HCT116 (cell line): ENCODE measurements at regions not wholly inside any gene's neighbourhood (a gene's known extent, or its start where the extent isn't known, plus 50 kb on each side); places are given as distances from the start of the nearest gene placed in this dataset.

Experiments
- ATAC-seq: fragments of 200-7000 bp; cut with Tn5 transposase; 2 replicates; pipeline ENCODE4 v1.9.1; 2020; ENCODE audit warnings: mild to moderate bottlenecking, moderate library complexity
- BruUV-seq: library from RNA; stranded (reverse); fragments of 400-500 nt; replicated peaks from 2 replicates; lab custom pipeline; 2021; lab: Mats Ljungman, UMichigan
- CTCF ChIA-PET: fragments of 300-600 bp; sonication (Branson Sonifier 250); formaldehyde crosslinking; loops from one replicate; lab custom pipeline; 2021; ENCODE audit warnings: antibody characterized with exemption; lab: Charles Lee
- POLR2A ChIA-PET: fragments of 300-600, 350-600 bp; sonication (Branson Sonifier 250); formaldehyde crosslinking; loops from one replicate; lab custom pipeline; 2021; ENCODE audit warnings: antibody characterized with exemption; lab: Charles Lee
- RAD21 ChIA-PET, 2 experiments: fragments of 300-600 bp; sonication (Branson Sonifier 250); formaldehyde crosslinking; loops; one replicate each; lab custom pipeline; 2023; ENCODE audit warnings: low total read pairs in 2 of 2; ENCODE audit not compliant: uncharacterized antibody in 2 of 2, unreplicated experiment in 2 of 2, low non-redundant PET in 1 of 2; lab: Charles Lee
- DNase-seq: peaks from one replicate; pipeline ENCODE4 v3.0.0-alpha.2; 2010; ENCODE audit warnings: low read depth, low spot score
- H2AFZ ChIP-seq: fragments of 200-600 bp; shearing (Covaris generic), sonication (generic); 2 replicates; pipeline ENCODE4 v1.6.1; 2017; ENCODE audit warnings: low read depth, mixed run types, mixed read lengths, antibody characterized with exemption, low read length; ENCODE audit not compliant: poor library complexity, severe bottlenecking
- H3K27ac ChIP-seq: 2 replicates; pipeline ENCODE4 v1.5.1; 2012; ENCODE audit warnings: low read depth, low read length
- H3K27me3 ChIP-seq: fragments of 200-600 bp; sonication (generic); 2 replicates; pipeline ENCODE4 v1.6.1; 2016; ENCODE audit warnings: mixed run types, low read length, mixed read lengths; ENCODE audit not compliant: insufficient read depth
- H3K36me3 ChIP-seq, 2 experiments: fragments of 200-500 bp in 1 of 2; fragments of 200-600 bp in 1 of 2; sonication (Bioruptor generic) in 1 of 2; sonication (generic) in 1 of 2; 2 replicates each; pipeline versions ENCODE4 v1.5.1 to v1.6.1; 2014 to 2016; ENCODE audit warnings: low read length in 2 of 2, inconsistent platforms in 1 of 2, mixed read lengths in 1 of 2, mixed run types in 1 of 2; ENCODE audit not compliant: insufficient read depth in 2 of 2, control insufficient read depth in 1 of 2
- H3K4me1 ChIP-seq, 2 experiments: fragments of 200-600 bp in 1 of 2; sonication (generic) in 1 of 2; 2 replicates each; pipeline versions ENCODE4 v1.5.1 to v1.6.1; 2012 to 2017; ENCODE audit warnings: low read length in 2 of 2, inconsistent platforms in 1 of 2, mild to moderate bottlenecking in 1 of 2, mixed read lengths in 1 of 2, mixed run types in 1 of 2, moderate library complexity in 1 of 2; ENCODE audit not compliant: insufficient read depth in 2 of 2, control insufficient read depth in 1 of 2
- H3K4me2 ChIP-seq: fragments of 200-600 bp; sonication (generic); 2 replicates; pipeline ENCODE4 v1.6.1; 2017; ENCODE audit warnings: mixed run types, low read length, mixed read lengths
- H3K4me3 ChIP-seq, 2 experiments: fragments of 200-600 bp in 1 of 2; sonication (generic) in 1 of 2; replicated peaks in 1 of 2; 2 replicates each; pipeline ENCODE4 v1.5.1; 2011 to 2016; ENCODE audit warnings: low read length in 2 of 2, control low read depth in 1 of 2, low read depth in 1 of 2, mild to moderate bottlenecking in 1 of 2, mixed read lengths in 1 of 2, mixed run types in 1 of 2
- H3K79me2 ChIP-seq: fragments of 200-600 bp; sonication (generic); 2 replicates; pipeline ENCODE4 v1.6.1; 2017; ENCODE audit warnings: mild to moderate bottlenecking, mixed run types, low read length, moderate library complexity, mixed read lengths; ENCODE audit not compliant: insufficient read depth
- H3K9ac ChIP-seq: fragments of 200-600 bp; sonication (generic); 2 replicates; pipeline ENCODE4 v1.6.1; 2016; ENCODE audit warnings: low read length, mixed read lengths
- H3K9me2 ChIP-seq: fragments of 200-600 bp; sonication (generic), shearing (Covaris generic); 2 replicates; pipeline ENCODE4 v1.6.1; 2017; ENCODE audit warnings: mixed run types, mild to moderate bottlenecking, moderate library complexity; ENCODE audit not compliant: insufficient read depth
- H3K9me3 ChIP-seq, 2 experiments: fragments of 200-500 bp in 1 of 2; fragments of 200-600 bp in 1 of 2; sonication (Bioruptor generic) in 1 of 2; sonication (generic) in 1 of 2; 2 replicates each; pipeline ENCODE4 v1.6.1; 2014 to 2017; ENCODE audit warnings: low read length in 2 of 2, mixed read lengths in 2 of 2, inconsistent platforms in 1 of 2, low read depth in 1 of 2, mild to moderate bottlenecking in 1 of 2, mixed run types in 1 of 2, moderate library complexity in 1 of 2; ENCODE audit not compliant: control insufficient read depth in 1 of 2, insufficient read depth in 1 of 2
- H4K20me1 ChIP-seq: fragments of 200-600 bp; sonication (generic), shearing (Covaris generic); 2 replicates; pipeline ENCODE4 v1.6.1; 2017; ENCODE audit warnings: mixed run types, mild to moderate bottlenecking, moderate library complexity; ENCODE audit not compliant: insufficient read depth
- ATF3 ChIP-seq: IDR thresholded peaks from 2 replicates; pipeline ENCODE4 v1.6.1; 2012
- CBX3 ChIP-seq: IDR thresholded peaks from 2 replicates; pipeline ENCODE4 v1.6.1; 2012; ENCODE audit warnings: low read depth
- EGR1 ChIP-seq: IDR thresholded peaks from 2 replicates; pipeline ENCODE4 v1.6.1; 2012; ENCODE audit warnings: low read depth
- ELF1 ChIP-seq: IDR thresholded peaks from 2 replicates; pipeline ENCODE4 v1.6.1; 2012; ENCODE audit warnings: low read depth, borderline replicate concordance
- EZH2 ChIP-seq: fragments of 200-600 bp; sonication (generic); IDR thresholded peaks from 2 replicates; pipeline ENCODE4 v1.6.1; 2017; ENCODE audit warnings: antibody characterized with exemption, mixed run types
- FOSL1 ChIP-seq: IDR thresholded peaks from 2 replicates; pipeline ENCODE4 v1.6.1; 2012; ENCODE audit warnings: low read depth
- POLR2A ChIP-seq: IDR thresholded peaks from 2 replicates; pipeline ENCODE4 v1.7.0; 2011; ENCODE audit warnings: borderline replicate concordance; ENCODE audit not compliant: insufficient read depth, insufficient read length; ENCODE audit errors: extremely low read depth
- POLR2AphosphoS5 ChIP-seq: IDR thresholded peaks from 2 replicates; pipeline ENCODE4 v1.6.1; 2011; ENCODE audit warnings: mild to moderate bottlenecking, low read depth, low read length, moderate library complexity
- RAD21 ChIP-seq: IDR thresholded peaks from 2 replicates; pipeline ENCODE4 v1.6.1; 2012; ENCODE audit warnings: low read depth, mild to moderate bottlenecking
- SRF ChIP-seq: IDR thresholded peaks from 2 replicates; pipeline ENCODE4 v1.6.1; 2012; ENCODE audit warnings: low read depth
- intact Hi-C: fragments of 100-400 bp; cut with micrococcal nuclease; formaldehyde crosslinking; loops from 2 replicates; pipeline ENCODE4 v1.10.0; 2022
- TF ChIP-seq, protein P1 (sequence below), 3 experiments: fragments of 200-600 bp in 1 of 3; sonication (generic) in 1 of 3; IDR thresholded peaks in 2 of 3; conservative IDR thresholded peaks in 1 of 3; 2 replicates each; pipeline ENCODE4 v1.5.1; 2012 to 2017; ENCODE audit warnings: low read depth in 2 of 3, low read length in 2 of 3, antibody characterized with exemption in 1 of 3, borderline replicate concordance in 1 of 3, control low read depth in 1 of 3, mild to moderate bottlenecking in 1 of 3, mixed read lengths in 1 of 3, mixed run types in 1 of 3, moderate library complexity in 1 of 3; ENCODE audit not compliant: insufficient read depth in 1 of 3

DNA sequence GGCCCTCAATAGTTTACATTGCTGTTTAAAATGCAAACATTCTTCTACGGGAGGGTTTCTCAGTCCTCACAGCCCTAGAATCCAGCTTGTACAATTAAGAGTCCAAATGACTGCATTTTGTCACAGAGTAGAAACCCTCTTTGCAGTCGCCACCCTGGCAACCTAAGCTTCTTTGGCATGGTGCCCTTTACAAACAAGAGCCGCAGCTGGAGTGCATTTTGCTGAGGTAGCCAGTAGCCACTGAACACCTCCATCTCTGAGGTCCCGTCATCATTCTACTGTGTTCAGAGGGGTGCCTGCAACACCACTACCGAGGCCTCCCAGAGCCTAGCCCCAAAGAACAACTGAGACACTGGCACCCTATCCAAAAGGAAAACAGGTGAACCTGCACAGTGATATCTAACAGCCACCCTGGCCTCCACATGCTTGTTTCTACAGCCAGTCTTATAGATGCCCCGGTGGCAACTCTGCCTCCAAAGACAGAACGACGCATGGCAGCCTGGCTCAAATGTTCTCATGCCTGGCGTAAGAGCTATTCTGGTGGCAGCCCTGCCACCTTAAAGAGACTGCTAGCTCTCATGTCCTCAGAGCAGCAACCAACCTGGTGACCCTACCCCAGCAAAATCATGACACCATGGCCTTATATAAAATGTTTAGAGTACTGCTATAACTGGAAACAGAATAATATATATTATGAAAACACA, 801.9 kb downstream of the TECRL start:
- ChIA-PET RAD21 (no interaction called here), POLR2A (no interaction called here), CTCF (no interaction called here)
- H3K9me3 ChIP-seq = peaks cover 9 to 18% of the 10 kb centered on the region in 2 experiments; a peak in 3 of 4 replicates
- H3K27ac ChIP-seq = no peak overlapping the region
- H3K4me3 ChIP-seq = no peak overlapping the region
- H3K79me2 ChIP-seq = no peaks in the 10 kb centered on the region
- no peak overlapping the region for H3K9ac ChIP-seq
- no peak for TF ChIP-seq ELF1
- no peak for TF ChIP-seq SRF
- TF ChIP-seq POLR2AphosphoS5 = no peak
- TF ChIP-seq EGR1 = no peak
- no peak for TF ChIP-seq CBX3
- TF ChIP-seq, protein P1, sequence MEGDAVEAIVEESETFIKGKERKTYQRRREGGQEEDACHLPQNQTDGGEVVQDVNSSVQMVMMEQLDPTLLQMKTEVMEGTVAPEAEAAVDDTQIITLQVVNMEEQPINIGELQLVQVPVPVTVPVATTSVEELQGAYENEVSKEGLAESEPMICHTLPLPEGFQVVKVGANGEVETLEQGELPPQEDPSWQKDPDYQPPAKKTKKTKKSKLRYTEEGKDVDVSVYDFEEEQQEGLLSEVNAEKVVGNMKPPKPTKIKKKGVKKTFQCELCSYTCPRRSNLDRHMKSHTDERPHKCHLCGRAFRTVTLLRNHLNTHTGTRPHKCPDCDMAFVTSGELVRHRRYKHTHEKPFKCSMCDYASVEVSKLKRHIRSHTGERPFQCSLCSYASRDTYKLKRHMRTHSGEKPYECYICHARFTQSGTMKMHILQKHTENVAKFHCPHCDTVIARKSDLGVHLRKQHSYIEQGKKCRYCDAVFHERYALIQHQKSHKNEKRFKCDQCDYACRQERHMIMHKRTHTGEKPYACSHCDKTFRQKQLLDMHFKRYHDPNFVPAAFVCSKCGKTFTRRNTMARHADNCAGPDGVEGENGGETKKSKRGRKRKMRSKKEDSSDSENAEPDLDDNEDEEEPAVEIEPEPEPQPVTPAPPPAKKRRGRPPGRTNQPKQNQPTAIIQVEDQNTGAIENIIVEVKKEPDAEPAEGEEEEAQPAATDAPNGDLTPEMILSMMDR (IDR thresholded peaks at IDR 0.05 in 2 of 3, conservative IDR thresholded peaks at IDR 0.05 in 1 of 3; ENCODE audit: borderline replicate concordance in 1 of 3, insufficient read depth in 1 of 3, low read depth in 2 of 3, low read length in 2 of 3) = no peak
- no peak for TF ChIP-seq POLR2A
- no peak for TF ChIP-seq RAD21
- TF ChIP-seq EZH2 = no peak
- TF ChIP-seq FOSL1 = no peak
- no peak for TF ChIP-seq ATF3
- no TSS peak for BruUV-seq
- no peaks in the 10 kb centered on the region for H4K20me1 ChIP-seq
- no peak overlapping the region for H3K4me2 ChIP-seq
- intact Hi-C loops = no loop called here
- H3K9me2 ChIP-seq = no peaks in the 10 kb centered on the region
- no peaks in the 10 kb centered on the region for H3K4me1 ChIP-seq
- ATAC-seq (no peak), DNase-seq (no peak)
- no peaks in the 10 kb centered on the region for H3K36me3 ChIP-seq
- H3K27me3 ChIP-seq = no peaks in the 10 kb centered on the region
- H2AFZ ChIP-seq = no peak overlapping the region
